ENCODE measurements at regions not wholly inside any gene's neighbourhood (a gene's known extent, or its start where the extent isn't known, plus 50 kb on each side); places are given as distances from the start of the nearest gene placed in this dataset.
A peak's percentile ranks its signal among the peaks of the same experiment; 100 is the strongest.

- no peak overlapping the region for H3K4me3 Mint-ChIP-seq (ENCODE audit: low read depth)
- H3K27ac Mint-ChIP-seq = peak overlapping the region; percentile 23
- no peak for TF ChIP-seq CTCF (IDR thresholded peaks at IDR 0.05; ENCODE audit: unreplicated experiment)
- H3K36me3 Mint-ChIP-seq (ENCODE audit: insufficient read depth) = no peaks in the 10 kb centered on the region
- H3K27me3 Mint-ChIP-seq = peaks cover 2% of the 10 kb centered on the region
- no peaks in the 10 kb centered on the region for H3K9me3 Mint-ChIP-seq (ENCODE audit: low read depth)
- no peak for DNase-seq (ENCODE audit: low spot score, unreplicated experiment)
- no peaks in the 10 kb centered on the region for H3K4me1 Mint-ChIP-seq (ENCODE audit: low read depth)
These were observed 95.6 kb downstream of the RIPK4 start for GRCh38 chr21:41671212-41671762.

GRCh38 chr21:41670056-41670805 lies 96.6 kb downstream of the RIPK4 start:
- peaks cover 2% of the 10 kb centered on the region for H3K27me3 Mint-ChIP-seq
- no peak overlapping the region for H3K27ac Mint-ChIP-seq
- H3K4me1 Mint-ChIP-seq (ENCODE audit: low read depth) = no peaks in the 10 kb centered on the region
- H3K36me3 Mint-ChIP-seq (ENCODE audit: insufficient read depth) = no peaks in the 10 kb centered on the region
- no peak for DNase-seq (ENCODE audit: low spot score, unreplicated experiment)
- H3K4me3 Mint-ChIP-seq (ENCODE audit: low read depth) = no peak overlapping the region
- TF ChIP-seq CTCF (IDR thresholded peaks at IDR 0.05; ENCODE audit: unreplicated experiment) = no peak
- H3K9me3 Mint-ChIP-seq (ENCODE audit: low read depth) = no peaks in the 10 kb centered on the region

- no peaks in the 10 kb centered on the region for H3K9me3 Mint-ChIP-seq (ENCODE audit: low read depth)
- no peak for DNase-seq (ENCODE audit: low spot score, unreplicated experiment)
- H3K4me3 Mint-ChIP-seq (ENCODE audit: low read depth) = no peak overlapping the region
- H3K27me3 Mint-ChIP-seq = peaks cover 2% of the 10 kb centered on the region
- H3K4me1 Mint-ChIP-seq (ENCODE audit: low read depth) = peaks cover 5% of the 10 kb centered on the region
- no peaks in the 10 kb centered on the region for H3K36me3 Mint-ChIP-seq (ENCODE audit: insufficient read depth)
- TF ChIP-seq CTCF (IDR thresholded peaks at IDR 0.05; ENCODE audit: unreplicated experiment) = no peak
- H3K27ac Mint-ChIP-seq = no peak overlapping the region
These were observed 97.4 kb downstream of the RIPK4 start for GRCh38 chr21:41669533-41669830.

DNA sequence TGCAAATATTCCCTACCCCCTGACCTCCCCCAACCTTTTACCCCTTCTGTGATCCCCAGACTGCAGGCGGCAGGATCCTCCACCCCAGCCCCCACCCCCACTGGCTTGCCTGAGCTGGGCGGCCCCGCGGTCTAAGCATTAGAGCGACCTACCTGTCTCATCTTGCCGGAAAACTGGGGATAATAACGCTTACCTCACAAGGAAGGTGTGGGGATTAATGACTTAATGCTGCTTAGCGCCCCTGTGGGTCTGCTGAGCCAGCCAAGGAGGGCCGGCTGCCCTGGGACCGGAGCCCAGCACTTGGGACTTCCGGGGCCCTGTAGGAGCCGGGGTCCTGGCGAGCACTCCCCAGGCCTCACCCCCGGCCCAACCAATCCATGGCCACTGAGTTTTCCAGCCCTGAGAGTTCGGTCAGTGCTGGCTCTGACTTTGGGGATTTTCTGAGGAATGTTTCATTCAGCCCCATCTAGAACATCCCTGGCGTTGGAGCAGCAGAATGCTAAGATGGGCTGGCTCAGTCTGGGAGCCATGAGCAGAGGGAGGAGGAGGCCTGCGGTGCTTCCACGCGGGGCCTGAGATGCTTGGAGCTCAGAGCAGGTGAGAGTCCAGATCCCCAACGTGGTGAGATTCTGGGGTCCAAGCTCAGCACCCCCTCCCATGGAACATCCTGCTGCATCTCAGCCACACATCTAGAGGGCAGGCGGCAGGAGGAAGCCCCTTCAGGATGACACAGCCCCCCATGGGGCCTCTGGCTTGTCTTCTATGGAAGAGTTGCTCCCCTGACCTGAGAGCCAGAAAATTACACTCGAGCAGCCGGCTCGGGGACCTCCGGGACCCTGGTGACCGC lies 97.9 kb downstream of the RIPK4 start:
- Mint-ChIP-seq H3K9me3 (ENCODE audit: low read depth) (no peaks in the 10 kb centered on the region), H3K4me1 (ENCODE audit: low read depth) (peaks cover 11% of the 10 kb centered on the region), H3K36me3 (ENCODE audit: insufficient read depth) (no peaks in the 10 kb centered on the region), H3K27me3 (peaks cover 2% of the 10 kb centered on the region), H3K4me3 (ENCODE audit: low read depth) (no peak overlapping the region), H3K27ac (no peak overlapping the region)
- TF ChIP-seq CTCF (IDR thresholded peaks at IDR 0.05; ENCODE audit: unreplicated experiment) = no peak
- DNase-seq (ENCODE audit: low spot score, unreplicated experiment) = no peak

GRCh38 chr21:41668051-41668541 lies 98.8 kb downstream of the RIPK4 start:
- Mint-ChIP-seq H3K4me3 (ENCODE audit: low read depth) (no peak overlapping the region), H3K4me1 (ENCODE audit: low read depth) (peaks cover 16% of the 10 kb centered on the region), H3K36me3 (ENCODE audit: insufficient read depth) (no peaks in the 10 kb centered on the region), H3K27ac (no peak overlapping the region), H3K9me3 (ENCODE audit: low read depth) (no peaks in the 10 kb centered on the region), H3K27me3 (peaks cover 2% of the 10 kb centered on the region)
- no peak for DNase-seq (ENCODE audit: low spot score, unreplicated experiment)
- no peak for TF ChIP-seq CTCF (IDR thresholded peaks at IDR 0.05; ENCODE audit: unreplicated experiment)
